Hepatocyte (in vitro differentiated cells): ENCODE measurements at regions not wholly inside any gene's neighbourhood (a gene's known extent, or its start where the extent isn't known, plus 50 kb on each side); places are given as distances from the start of the nearest gene placed in this dataset.

Experiments used
- DNase-seq: peaks from one replicate; pipeline ENCODE4 v3.0.0-alpha.2; 2016; ENCODE audit warnings: low spot score
- H2AFZ ChIP-seq: fragments of 200-600 bp; sonication (generic); 2 replicates; pipeline ENCODE4 v1.6.0; 2016; ENCODE audit warnings: antibody characterized with exemption, mild to moderate bottlenecking
- H3K27ac ChIP-seq: fragments of 200-600 bp; sonication (generic); 2 replicates; pipeline ENCODE4 v1.5.1; 2016; ENCODE audit warnings: mild to moderate bottlenecking
- H3K27me3 ChIP-seq: fragments of 200-600 bp; sonication (generic); 2 replicates; pipeline ENCODE4 v1.6.1; 2016
- H3K36me3 ChIP-seq: fragments of 200-600 bp; sonication (generic); replicated peaks from 2 replicates; pipeline ENCODE4 v1.5.1; 2016; ENCODE audit warnings: low read depth; ENCODE audit not compliant: insufficient read depth
- H3K4me1 ChIP-seq: fragments of 200-600 bp; sonication (generic); 2 replicates; pipeline ENCODE4 v1.5.1; 2016; ENCODE audit warnings: mild to moderate bottlenecking, moderate library complexity; ENCODE audit not compliant: insufficient read depth
- H3K4me2 ChIP-seq: fragments of 200-600 bp; sonication (generic); 2 replicates; pipeline ENCODE4 v1.6.0; 2016
- H3K4me3 ChIP-seq: fragments of 200-600 bp; sonication (generic); 2 replicates; pipeline ENCODE4 v1.5.1; 2016; ENCODE audit warnings: mild to moderate bottlenecking
- H3K79me2 ChIP-seq: fragments of 200-600 bp; sonication (generic); 2 replicates; pipeline ENCODE4 v1.6.0; 2017; ENCODE audit warnings: mild to moderate bottlenecking
- H3K9me2 ChIP-seq: fragments of 200-600 bp; sonication (generic); replicated peaks from 2 replicates; pipeline ENCODE4 v1.6.0; 2017; ENCODE audit warnings: mild to moderate bottlenecking; ENCODE audit not compliant: insufficient read depth
- H3K9me3 ChIP-seq: fragments of 200-600 bp; sonication (generic); 2 replicates; pipeline ENCODE4 v1.5.1; 2016; ENCODE audit warnings: low read depth, mild to moderate bottlenecking
- H4K20me1 ChIP-seq: fragments of 200-600 bp; sonication (generic); 2 replicates; pipeline ENCODE4 v1.6.0; 2016; ENCODE audit warnings: mild to moderate bottlenecking; ENCODE audit not compliant: insufficient read depth, poor library complexity, severe bottlenecking
- EZH2 ChIP-seq: fragments of 200-600 bp; sonication (generic); IDR thresholded peaks from 2 replicates; pipeline ENCODE4 v1.6.1; 2016; ENCODE audit warnings: antibody characterized with exemption, mild to moderate bottlenecking, borderline replicate concordance
- EZH2phosphoT487 ChIP-seq: fragments of 200-600 bp; sonication (generic); IDR thresholded peaks from one replicate; pipeline ENCODE4 v1.6.1; 2018; ENCODE audit warnings: antibody characterized with exemption, mild to moderate bottlenecking, low read depth, moderate library complexity; ENCODE audit not compliant: unreplicated experiment, severe bottlenecking
- WGBS: methylation state at CpG from one replicate; pipeline ENCODE4 v1.1.6; 2016; ENCODE audit warnings: low lambda C conversion rate; ENCODE audit errors: missing lambda C conversion rate; 5-methylcytosine and 5-hydroxymethylcytosine counted together
- TF ChIP-seq, protein P1 (sequence below): fragments of 200-600 bp; sonication (generic); IDR thresholded peaks from 2 replicates; pipeline ENCODE4 v1.5.1; 2016; ENCODE audit warnings: antibody characterized with exemption, mild to moderate bottlenecking; ENCODE audit not compliant: poor library complexity

DNA sequence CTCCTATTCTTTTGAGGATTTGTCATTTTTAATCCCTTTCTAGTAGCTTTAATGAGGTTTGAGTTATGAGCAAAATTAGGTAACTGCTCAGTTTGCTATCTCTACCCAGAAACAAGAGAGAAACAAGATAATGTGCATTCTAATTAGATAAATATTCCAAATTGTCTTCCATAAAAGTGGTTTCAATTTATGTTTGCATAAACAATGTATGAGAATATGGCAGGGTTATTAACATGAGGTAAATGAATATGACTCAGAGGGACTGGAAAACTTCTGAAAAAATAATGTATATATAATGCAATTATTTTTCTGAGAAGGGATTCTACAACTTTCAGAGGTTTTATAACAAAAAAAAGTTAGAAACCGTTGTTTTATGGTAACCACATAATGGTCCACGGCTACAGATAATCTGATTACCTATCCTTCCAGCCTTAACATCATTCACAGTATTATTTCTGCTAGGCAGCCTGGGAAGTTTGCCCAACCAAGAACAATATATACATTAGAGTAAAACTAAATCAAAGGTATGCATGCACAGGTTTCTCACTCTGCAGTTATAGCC lies 101.2 kb downstream of the CRPPA start:
- no peak overlapping the region for H3K4me3 ChIP-seq
- no peak overlapping the region for H2AFZ ChIP-seq
- WGBS: 54% methylated on average over 2 of the region's 2 CpGs
- no peaks in the 10 kb centered on the region for H3K36me3 ChIP-seq
- no peaks in the 10 kb centered on the region for H4K20me1 ChIP-seq
- H3K9me3 ChIP-seq: no peaks in the 10 kb centered on the region
- DNase-seq: no peak
- no peaks in the 10 kb centered on the region for H3K27me3 ChIP-seq
- H3K79me2 ChIP-seq: no peaks in the 10 kb centered on the region
- peak overlapping the region; percentile 18 for H3K27ac ChIP-seq
- no peak overlapping the region for H3K4me2 ChIP-seq
- no peaks in the 10 kb centered on the region for H3K4me1 ChIP-seq
- no peaks in the 10 kb centered on the region for H3K9me2 ChIP-seq
- no peak for TF ChIP-seq EZH2
- no peak for TF ChIP-seq EZH2phosphoT487
- TF ChIP-seq, protein P1, sequence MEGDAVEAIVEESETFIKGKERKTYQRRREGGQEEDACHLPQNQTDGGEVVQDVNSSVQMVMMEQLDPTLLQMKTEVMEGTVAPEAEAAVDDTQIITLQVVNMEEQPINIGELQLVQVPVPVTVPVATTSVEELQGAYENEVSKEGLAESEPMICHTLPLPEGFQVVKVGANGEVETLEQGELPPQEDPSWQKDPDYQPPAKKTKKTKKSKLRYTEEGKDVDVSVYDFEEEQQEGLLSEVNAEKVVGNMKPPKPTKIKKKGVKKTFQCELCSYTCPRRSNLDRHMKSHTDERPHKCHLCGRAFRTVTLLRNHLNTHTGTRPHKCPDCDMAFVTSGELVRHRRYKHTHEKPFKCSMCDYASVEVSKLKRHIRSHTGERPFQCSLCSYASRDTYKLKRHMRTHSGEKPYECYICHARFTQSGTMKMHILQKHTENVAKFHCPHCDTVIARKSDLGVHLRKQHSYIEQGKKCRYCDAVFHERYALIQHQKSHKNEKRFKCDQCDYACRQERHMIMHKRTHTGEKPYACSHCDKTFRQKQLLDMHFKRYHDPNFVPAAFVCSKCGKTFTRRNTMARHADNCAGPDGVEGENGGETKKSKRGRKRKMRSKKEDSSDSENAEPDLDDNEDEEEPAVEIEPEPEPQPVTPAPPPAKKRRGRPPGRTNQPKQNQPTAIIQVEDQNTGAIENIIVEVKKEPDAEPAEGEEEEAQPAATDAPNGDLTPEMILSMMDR: no peak

- no peak overlapping the region for H3K4me2 ChIP-seq
- TF ChIP-seq EZH2 (no peak), EZH2phosphoT487 (no peak)
- TF ChIP-seq, protein P1: no peak
- peak overlapping the region; percentile 18 for H3K27ac ChIP-seq
- H3K9me3 ChIP-seq: no peaks in the 10 kb centered on the region
- H3K4me1 ChIP-seq: no peaks in the 10 kb centered on the region
- H3K4me3 ChIP-seq: no peak overlapping the region
- 92% methylated on average over 6 of the region's 6 CpGs for WGBS
- no peaks in the 10 kb centered on the region for H3K79me2 ChIP-seq
- no peaks in the 10 kb centered on the region for H4K20me1 ChIP-seq
- no peak overlapping the region for H2AFZ ChIP-seq
- no peak for DNase-seq
- no peaks in the 10 kb centered on the region for H3K36me3 ChIP-seq
- H3K27me3 ChIP-seq: no peaks in the 10 kb centered on the region
- H3K9me2 ChIP-seq: no peaks in the 10 kb centered on the region
These were observed 102.1 kb downstream of the CRPPA start for GRCh38 chr7:16318989-16319915.

DNA sequence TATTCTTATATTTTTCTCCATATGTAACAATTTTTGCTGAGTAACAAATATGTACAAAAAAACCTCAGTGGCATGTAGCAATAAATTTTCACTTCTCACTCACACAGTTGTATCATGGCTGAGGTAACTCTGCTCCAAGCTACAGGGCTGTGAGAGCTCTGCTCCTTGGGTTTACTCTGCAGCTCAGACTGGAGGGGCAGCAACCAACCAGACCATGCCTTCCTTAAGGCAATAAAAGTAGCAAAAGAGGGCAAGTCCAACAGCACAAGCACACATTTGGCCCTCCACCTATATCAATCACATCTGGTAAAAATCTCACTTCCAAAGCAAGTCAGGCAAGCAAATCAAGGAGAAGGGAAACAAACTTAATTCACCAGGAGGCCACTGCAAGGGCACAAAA lies 102.9 kb downstream of the CRPPA start:
- no peak overlapping the region for H3K4me2 ChIP-seq
- no peaks in the 10 kb centered on the region for H3K9me3 ChIP-seq
- TF ChIP-seq EZH2phosphoT487: no peak
- TF ChIP-seq, protein P1: no peak
- TF ChIP-seq EZH2: no peak
- H3K27ac ChIP-seq: no peak overlapping the region
- no peaks in the 10 kb centered on the region for H4K20me1 ChIP-seq
- no peaks in the 10 kb centered on the region for H3K79me2 ChIP-seq
- H3K4me1 ChIP-seq: no peaks in the 10 kb centered on the region
- no peaks in the 10 kb centered on the region for H3K36me3 ChIP-seq
- H3K27me3 ChIP-seq: no peaks in the 10 kb centered on the region
- no peak overlapping the region for H2AFZ ChIP-seq
- H3K4me3 ChIP-seq: no peak overlapping the region
- DNase-seq: no peak
- no peaks in the 10 kb centered on the region for H3K9me2 ChIP-seq
